Kidney epithelial cell (primary cell): ENCODE measurements at regions not wholly inside any gene's neighbourhood (a gene's known extent, or its start where the extent isn't known, plus 50 kb on each side); places are given as distances from the start of the nearest gene placed in this dataset.

Experiments used
- DNase-seq: peaks from one replicate; pipeline ENCODE4 v3.0.0-alpha.2; 2010; ENCODE audit warnings: low read depth
- H3K27me3 ChIP-seq: 2 replicates; pipeline ENCODE4 v1.6.0; 2011; ENCODE audit warnings: low read length; ENCODE audit not compliant: control insufficient read depth, insufficient read depth
- H3K36me3 ChIP-seq: 2 replicates; pipeline ENCODE4 v1.5.1; 2011; ENCODE audit warnings: low read length; ENCODE audit not compliant: control insufficient read depth, insufficient read depth
- H3K4me3 ChIP-seq: 2 replicates; pipeline ENCODE4 v1.5.1; 2011; ENCODE audit warnings: low read depth, mild to moderate bottlenecking, control low read depth, low read length
- TF ChIP-seq, protein P1 (sequence below): IDR thresholded peaks from 2 replicates; pipeline ENCODE4 v1.5.1; 2011; ENCODE audit warnings: mild to moderate bottlenecking, moderate library complexity, low read length, control low read depth, inconsistent platforms; ENCODE audit not compliant: insufficient read depth, poor library complexity, severe bottlenecking

DNA sequence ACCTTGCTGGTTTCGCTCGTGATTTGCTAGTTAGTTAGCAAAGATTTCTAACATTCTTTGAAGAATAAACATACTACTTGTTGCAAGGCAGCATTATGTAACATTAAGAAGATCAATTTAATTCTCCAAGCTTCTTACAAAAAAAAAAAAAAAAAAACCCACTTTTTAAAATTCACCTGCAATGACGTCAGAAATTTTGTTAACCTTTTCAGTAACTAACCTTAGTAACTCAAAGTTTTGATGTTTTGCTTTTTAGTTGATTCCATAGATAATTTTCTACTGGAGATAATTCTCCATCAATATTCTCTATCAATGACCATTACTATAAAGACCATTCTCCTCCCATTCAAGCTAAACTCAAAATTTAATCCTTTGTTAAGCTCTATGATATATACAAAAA, 491.8 kb upstream of the TBL1XR1 start:
- no peak overlapping the region for H3K4me3 ChIP-seq
- DNase-seq: no peak

DNA sequence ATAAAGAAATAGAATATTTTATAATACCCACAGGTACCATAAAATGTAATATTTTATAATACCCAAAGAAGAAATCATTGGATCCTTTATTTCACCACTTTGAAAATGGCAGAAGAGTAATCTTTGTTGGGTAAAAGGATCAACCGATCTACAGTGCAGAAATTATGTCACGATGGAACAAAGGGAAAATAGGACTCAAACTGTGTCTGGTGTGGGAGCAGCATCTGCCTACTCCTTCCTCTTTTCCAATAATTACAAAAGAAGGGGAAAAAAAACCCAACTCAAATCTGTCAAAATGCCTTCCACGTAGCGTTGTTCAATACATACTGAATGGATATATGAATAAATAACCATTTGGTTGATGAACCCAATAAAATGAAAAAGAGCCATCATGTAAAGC, 492.6 kb upstream of the TBL1XR1 start:
- no peaks in the 10 kb centered on the region for H3K36me3 ChIP-seq
- DNase-seq: no peak
- no peak overlapping the region for H3K4me3 ChIP-seq
- no peaks in the 10 kb centered on the region for H3K27me3 ChIP-seq
- TF ChIP-seq, protein P1, sequence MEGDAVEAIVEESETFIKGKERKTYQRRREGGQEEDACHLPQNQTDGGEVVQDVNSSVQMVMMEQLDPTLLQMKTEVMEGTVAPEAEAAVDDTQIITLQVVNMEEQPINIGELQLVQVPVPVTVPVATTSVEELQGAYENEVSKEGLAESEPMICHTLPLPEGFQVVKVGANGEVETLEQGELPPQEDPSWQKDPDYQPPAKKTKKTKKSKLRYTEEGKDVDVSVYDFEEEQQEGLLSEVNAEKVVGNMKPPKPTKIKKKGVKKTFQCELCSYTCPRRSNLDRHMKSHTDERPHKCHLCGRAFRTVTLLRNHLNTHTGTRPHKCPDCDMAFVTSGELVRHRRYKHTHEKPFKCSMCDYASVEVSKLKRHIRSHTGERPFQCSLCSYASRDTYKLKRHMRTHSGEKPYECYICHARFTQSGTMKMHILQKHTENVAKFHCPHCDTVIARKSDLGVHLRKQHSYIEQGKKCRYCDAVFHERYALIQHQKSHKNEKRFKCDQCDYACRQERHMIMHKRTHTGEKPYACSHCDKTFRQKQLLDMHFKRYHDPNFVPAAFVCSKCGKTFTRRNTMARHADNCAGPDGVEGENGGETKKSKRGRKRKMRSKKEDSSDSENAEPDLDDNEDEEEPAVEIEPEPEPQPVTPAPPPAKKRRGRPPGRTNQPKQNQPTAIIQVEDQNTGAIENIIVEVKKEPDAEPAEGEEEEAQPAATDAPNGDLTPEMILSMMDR: no peak

More for the DNA sequence above, 491.8 kb upstream of the TBL1XR1 start:
- Histone ChIP-seq H3K36me3 (no peaks in the 10 kb centered on the region), H3K27me3 (no peaks in the 10 kb centered on the region)
- TF ChIP-seq, protein P1: no peak

DNA sequence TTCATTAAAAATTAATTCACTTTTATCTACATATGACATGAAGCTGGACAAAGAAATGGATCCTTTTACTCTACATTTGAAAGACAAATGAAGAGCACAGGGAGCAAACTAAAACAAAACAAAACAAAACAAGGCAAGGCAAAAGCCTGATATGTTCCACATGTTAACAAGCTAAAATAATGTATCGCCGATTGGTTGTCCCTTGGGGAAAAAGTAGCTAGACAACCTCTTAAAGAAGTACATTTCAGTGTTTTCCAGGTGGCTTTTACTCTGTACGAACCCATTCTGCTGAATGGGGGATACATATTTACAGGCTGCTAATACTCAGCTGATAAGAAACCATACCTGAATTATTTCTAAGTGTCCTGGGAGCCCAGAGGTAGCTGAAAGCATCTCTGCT, 493.0 kb upstream of the TBL1XR1 start:
- no peaks in the 10 kb centered on the region for H3K36me3 ChIP-seq
- H3K4me3 ChIP-seq: no peak overlapping the region
- no peak for DNase-seq
- H3K27me3 ChIP-seq: no peaks in the 10 kb centered on the region
- TF ChIP-seq, protein P1: no peak

DNA sequence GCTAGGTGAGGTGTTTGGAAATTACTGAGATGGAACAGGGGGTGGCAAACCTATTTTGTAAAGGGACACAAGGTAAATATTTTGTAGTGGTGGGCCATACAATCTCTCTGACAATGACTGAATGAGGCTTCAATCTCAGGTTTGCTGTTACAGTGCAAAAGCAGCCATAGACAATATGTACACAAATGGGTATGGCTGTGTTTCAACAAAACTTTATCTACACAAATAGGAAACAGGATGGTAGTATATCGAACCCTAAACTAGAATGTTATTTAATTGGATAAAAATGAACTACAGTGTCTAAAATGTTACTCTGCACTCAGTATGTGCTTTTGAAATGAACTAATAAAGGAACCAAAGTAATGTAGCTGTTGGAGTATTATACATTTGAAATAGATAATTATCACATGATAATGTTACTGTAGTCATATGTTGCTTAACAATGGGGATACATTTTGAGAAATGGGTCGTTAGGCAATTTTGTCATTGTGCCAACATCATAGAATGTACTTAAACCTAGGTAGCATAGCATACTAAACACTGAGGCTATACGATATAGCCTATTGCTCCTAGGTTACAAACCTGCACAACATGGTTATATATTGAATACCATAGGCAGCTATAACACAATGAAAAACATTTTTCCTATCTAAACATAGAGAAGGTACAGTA, 495.2 kb upstream of the TBL1XR1 start:
- Histone ChIP-seq H3K4me3 (no peak overlapping the region), H3K36me3 (no peaks in the 10 kb centered on the region), H3K27me3 (no peaks in the 10 kb centered on the region)

DNA sequence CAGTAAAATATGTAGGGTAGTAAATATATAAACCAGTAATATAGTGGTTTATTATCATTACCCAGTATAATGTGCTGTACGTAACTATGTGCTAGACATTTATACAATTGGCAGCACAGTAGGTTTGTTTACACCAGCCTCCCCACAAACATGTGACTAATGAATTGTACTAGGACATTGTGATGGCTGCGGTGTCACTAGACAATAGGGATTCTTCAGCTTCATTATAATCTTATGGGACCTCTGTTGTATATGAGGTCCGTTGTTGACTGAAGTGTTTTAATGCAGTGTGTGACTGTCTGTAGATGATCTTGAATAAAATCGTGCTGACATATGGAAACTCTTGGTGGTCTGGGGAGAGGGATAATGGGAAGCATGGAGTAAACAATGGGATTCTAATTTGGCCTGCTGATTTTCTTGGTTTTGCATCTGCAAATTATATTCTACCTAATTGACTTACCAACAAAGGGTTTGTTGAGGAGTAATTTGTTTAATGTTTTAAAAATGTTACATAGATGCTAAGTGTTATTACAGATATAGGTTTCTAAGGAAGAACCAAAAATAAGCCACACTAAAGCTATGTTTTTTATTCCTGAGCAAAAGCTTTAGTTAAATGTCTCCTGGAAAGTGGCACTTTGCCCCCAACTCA, 496.5 kb upstream of the TBL1XR1 start:
- H3K36me3 ChIP-seq: no peaks in the 10 kb centered on the region
- TF ChIP-seq, protein P1: no peak
- no peak overlapping the region for H3K4me3 ChIP-seq
- no peaks in the 10 kb centered on the region for H3K27me3 ChIP-seq
- no peak for DNase-seq

More for the DNA sequence above, 495.2 kb upstream of the TBL1XR1 start:
- TF ChIP-seq, protein P1: no peak
- DNase-seq: no peak
